Neural progenitor cell (in vitro differentiated cells): ENCODE measurements at regions not wholly inside any gene's neighbourhood (a gene's known extent, or its start where the extent isn't known, plus 50 kb on each side); places are given as distances from the start of the nearest gene placed in this dataset.

Experiments used
- EZH2 ChIP-seq: fragments of 200-600 bp; sonication (generic); IDR thresholded peaks from 2 replicates; pipeline ENCODE4 v1.6.1; 2017; ENCODE audit warnings: antibody characterized with exemption, mild to moderate bottlenecking, moderate library complexity
- TF ChIP-seq, protein P1 (sequence below): fragments of 200-600 bp; sonication (generic); IDR thresholded peaks from 2 replicates; pipeline ENCODE4 v1.5.1; 2017; ENCODE audit warnings: antibody characterized with exemption, mild to moderate bottlenecking

DNA sequence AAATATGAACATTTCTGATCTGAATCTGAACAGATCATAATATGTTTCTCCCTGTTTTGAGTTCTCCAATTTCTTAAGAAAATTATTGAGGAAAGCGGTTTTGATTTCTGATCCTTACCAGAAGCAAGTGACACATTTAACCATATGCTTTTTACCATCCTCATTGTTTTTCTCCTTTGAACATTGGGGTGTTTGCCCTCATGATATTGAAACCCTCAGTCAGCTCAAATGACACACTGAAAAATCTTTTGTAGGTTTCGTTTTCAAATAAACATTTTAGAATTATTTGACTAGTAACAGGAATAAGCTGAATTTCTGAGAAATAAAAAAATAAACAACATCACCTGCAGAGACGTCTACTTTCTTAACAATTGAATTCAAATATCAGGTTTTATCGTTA, 252.1 kb downstream of the DOK5 start:
- no peak for TF ChIP-seq EZH2
- TF ChIP-seq, protein P1, sequence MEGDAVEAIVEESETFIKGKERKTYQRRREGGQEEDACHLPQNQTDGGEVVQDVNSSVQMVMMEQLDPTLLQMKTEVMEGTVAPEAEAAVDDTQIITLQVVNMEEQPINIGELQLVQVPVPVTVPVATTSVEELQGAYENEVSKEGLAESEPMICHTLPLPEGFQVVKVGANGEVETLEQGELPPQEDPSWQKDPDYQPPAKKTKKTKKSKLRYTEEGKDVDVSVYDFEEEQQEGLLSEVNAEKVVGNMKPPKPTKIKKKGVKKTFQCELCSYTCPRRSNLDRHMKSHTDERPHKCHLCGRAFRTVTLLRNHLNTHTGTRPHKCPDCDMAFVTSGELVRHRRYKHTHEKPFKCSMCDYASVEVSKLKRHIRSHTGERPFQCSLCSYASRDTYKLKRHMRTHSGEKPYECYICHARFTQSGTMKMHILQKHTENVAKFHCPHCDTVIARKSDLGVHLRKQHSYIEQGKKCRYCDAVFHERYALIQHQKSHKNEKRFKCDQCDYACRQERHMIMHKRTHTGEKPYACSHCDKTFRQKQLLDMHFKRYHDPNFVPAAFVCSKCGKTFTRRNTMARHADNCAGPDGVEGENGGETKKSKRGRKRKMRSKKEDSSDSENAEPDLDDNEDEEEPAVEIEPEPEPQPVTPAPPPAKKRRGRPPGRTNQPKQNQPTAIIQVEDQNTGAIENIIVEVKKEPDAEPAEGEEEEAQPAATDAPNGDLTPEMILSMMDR: no peak
